ENCODE measurements at regions not wholly inside any gene's neighbourhood (a gene's known extent, or its start where the extent isn't known, plus 50 kb on each side); places are given as distances from the start of the nearest gene placed in this dataset.

GRCh38 chr2:21229302-21229701 is 105.5 kb downstream of the TDRD15 start:
- no peak overlapping the region for H2AFZ ChIP-seq (ENCODE audit: low read depth, low read length, severe bottlenecking)
- H3K9me3 ChIP-seq (ENCODE audit: insufficient read depth, low read length): no peaks in the 10 kb centered on the region
- H3K79me2 ChIP-seq (ENCODE audit: insufficient read depth, low read length): no peaks in the 10 kb centered on the region
- H3K9ac ChIP-seq (ENCODE audit: low read length): no peak overlapping the region
- H4K20me1 ChIP-seq (ENCODE audit: low read depth, low read length): no peaks in the 10 kb centered on the region
- no peaks in the 10 kb centered on the region for H3K9me2 ChIP-seq (replicated peaks; ENCODE audit: insufficient read depth, low read length)
- no peaks in the 10 kb centered on the region for H3F3A ChIP-seq (ENCODE audit: insufficient read depth)
- H3K4me2 ChIP-seq (ENCODE audit: low read depth, low read length, poor library complexity, severe bottlenecking): no peak overlapping the region
- H3K27ac ChIP-seq (ENCODE audit: low read depth, low read length): no peak overlapping the region
- H3K36me3 ChIP-seq (ENCODE audit: low read length): no peaks in the 10 kb centered on the region
- H3K27me3 ChIP-seq (ENCODE audit: low read length): no peaks in the 10 kb centered on the region
- H3K4me3 ChIP-seq (ENCODE audit: insufficient read depth, low read length, poor library complexity, severe bottlenecking): no peak overlapping the region
- no peak for TF ChIP-seq CTCF (IDR thresholded peaks at IDR 0.05; ENCODE audit: insufficient read depth, low read length, poor library complexity, severe bottlenecking)
- TF ChIP-seq EZH2phosphoT487 (conservative IDR thresholded peaks at IDR 0.05; ENCODE audit: low read length): no peak

GRCh38 chr2:21230140-21230539 is 106.4 kb downstream of the TDRD15 start:
- no peak overlapping the region for H3K9ac ChIP-seq (ENCODE audit: low read length)
- no peaks in the 10 kb centered on the region for H3F3A ChIP-seq (ENCODE audit: insufficient read depth)
- no peaks in the 10 kb centered on the region for H3K27me3 ChIP-seq (ENCODE audit: low read length)
- H3K36me3 ChIP-seq (ENCODE audit: low read length): no peaks in the 10 kb centered on the region
- H4K20me1 ChIP-seq (ENCODE audit: low read depth, low read length): no peaks in the 10 kb centered on the region
- H2AFZ ChIP-seq (ENCODE audit: low read depth, low read length, severe bottlenecking): no peak overlapping the region
- H3K27ac ChIP-seq (ENCODE audit: low read depth, low read length): no peak overlapping the region
- H3K4me2 ChIP-seq (ENCODE audit: low read depth, low read length, poor library complexity, severe bottlenecking): no peak overlapping the region
- no peak overlapping the region for H3K4me3 ChIP-seq (ENCODE audit: insufficient read depth, low read length, poor library complexity, severe bottlenecking)
- no peaks in the 10 kb centered on the region for H3K9me2 ChIP-seq (replicated peaks; ENCODE audit: insufficient read depth, low read length)
- TF ChIP-seq EZH2phosphoT487 (conservative IDR thresholded peaks at IDR 0.05; ENCODE audit: low read length): no peak
- TF ChIP-seq CTCF (IDR thresholded peaks at IDR 0.05; ENCODE audit: insufficient read depth, low read length, poor library complexity, severe bottlenecking): no peak
- H3K79me2 ChIP-seq (ENCODE audit: insufficient read depth, low read length): no peaks in the 10 kb centered on the region
- H3K9me3 ChIP-seq (ENCODE audit: insufficient read depth, low read length): no peaks in the 10 kb centered on the region

GRCh38 chr2:21231985-21232384 is 108.2 kb downstream of the TDRD15 start:
- no peaks in the 10 kb centered on the region for H4K20me1 ChIP-seq (ENCODE audit: low read depth, low read length)
- peak overlapping the region; percentile 67 for H2AFZ ChIP-seq (ENCODE audit: low read depth, low read length, severe bottlenecking)
- H3F3A ChIP-seq (ENCODE audit: insufficient read depth): no peaks in the 10 kb centered on the region
- peak overlapping the region; percentile 22 for H3K9ac ChIP-seq (ENCODE audit: low read length)
- no peaks in the 10 kb centered on the region for H3K9me3 ChIP-seq (ENCODE audit: insufficient read depth, low read length)
- no peaks in the 10 kb centered on the region for H3K79me2 ChIP-seq (ENCODE audit: insufficient read depth, low read length)
- no peak overlapping the region for H3K4me3 ChIP-seq (ENCODE audit: insufficient read depth, low read length, poor library complexity, severe bottlenecking)
- TF ChIP-seq CTCF (IDR thresholded peaks at IDR 0.05; ENCODE audit: insufficient read depth, low read length, poor library complexity, severe bottlenecking) (no peak), EZH2phosphoT487 (conservative IDR thresholded peaks at IDR 0.05; ENCODE audit: low read length) (no peak)
- no peaks in the 10 kb centered on the region for H3K36me3 ChIP-seq (ENCODE audit: low read length)
- peak overlapping the region; percentile 38 for H3K4me2 ChIP-seq (ENCODE audit: low read depth, low read length, poor library complexity, severe bottlenecking)
- H3K9me2 ChIP-seq (replicated peaks; ENCODE audit: insufficient read depth, low read length): no peaks in the 10 kb centered on the region
- no peaks in the 10 kb centered on the region for H3K27me3 ChIP-seq (ENCODE audit: low read length)
- peak overlapping the region; percentile 36; the same call in 1 of the 2 replicates for H3K27ac ChIP-seq (ENCODE audit: low read depth, low read length)
